Right lobe of liver (tissue), 4 donors: ENCODE measurements at regions not wholly inside any gene's neighbourhood (a gene's known extent, or its start where the extent isn't known, plus 50 kb on each side); places are given as distances from the start of the nearest gene placed in this dataset.

Experiments used
- CTCF ChIP-seq, 4 donors: fragments of 200-600 bp in 3 of 4; fragments of 450-650 bp in 1 of 4; IDR thresholded peaks; one replicate each; pipeline versions ENCODE4 v1.5.1 to v1.8.0; 2016 to 2022; ENCODE audit warnings: antibody characterized with exemption in 4 of 4, mild to moderate bottlenecking in 2 of 4
- POLR2A ChIP-seq: fragments of 450-650 bp; IDR thresholded peaks from one replicate; pipeline ENCODE4 v1.6.1; 2017; ENCODE audit warnings: antibody characterized with exemption, mild to moderate bottlenecking
- donor health status: DM: no; HTN: no; CAD: no.
- donor health status: DM: no; HTN: no; CAD: no.
- donor health status: DM: no; HTN: yes; CAD: no.

GRCh38 chr3:144900366-144900765, 928.7 kb downstream of the DIPK2A start:
- TF ChIP-seq CTCF (IDR thresholded peaks at IDR 0.05) (no peak), POLR2A (no peak)
